T-helper 17 cell (primary cell): ENCODE measurements at regions not wholly inside any gene's neighbourhood (a gene's known extent, or its start where the extent isn't known, plus 50 kb on each side); places are given as distances from the start of the nearest gene placed in this dataset.

Experiments used
- ATAC-seq: fragments of 150-1000 bp; cut with Tn5 transposase; 2 replicates; pipeline ENCODE4 v1.10.0; 2021; ENCODE audit warnings: mild to moderate bottlenecking, moderate library complexity
- DNase-seq, 3 donors: peaks; one replicate each; pipeline versions ENCODE4 v3.0.0 to v3.0.0-alpha.2; 2020 to 2021
- H3K9me3 ChIP-seq: one replicate; pipeline ENCODE4 v1.7.0; 2013; ENCODE audit warnings: low read length, mild to moderate bottlenecking; ENCODE audit not compliant: control insufficient read depth, poor library complexity, severe bottlenecking
- H3K27ac Mint-ChIP-seq: one replicate; pipeline ENCODE4 v1.8.0; 2022; ENCODE audit warnings: mild to moderate bottlenecking, moderate library complexity, mixed read lengths
- H3K27me3 Mint-ChIP-seq: one replicate; pipeline ENCODE4 v1.8.0; 2022; ENCODE audit warnings: mixed read lengths
- H3K36me3 Mint-ChIP-seq: one replicate; pipeline ENCODE4 v1.8.0; 2022; ENCODE audit warnings: low read depth, mixed read lengths
- H3K4me1 Mint-ChIP-seq: one replicate; pipeline ENCODE4 v1.8.0; 2022; ENCODE audit warnings: mild to moderate bottlenecking, mixed read lengths
- H3K4me3 Mint-ChIP-seq: one replicate; pipeline ENCODE4 v1.8.0; 2022; ENCODE audit warnings: mild to moderate bottlenecking, moderate library complexity, mixed read lengths

DNA sequence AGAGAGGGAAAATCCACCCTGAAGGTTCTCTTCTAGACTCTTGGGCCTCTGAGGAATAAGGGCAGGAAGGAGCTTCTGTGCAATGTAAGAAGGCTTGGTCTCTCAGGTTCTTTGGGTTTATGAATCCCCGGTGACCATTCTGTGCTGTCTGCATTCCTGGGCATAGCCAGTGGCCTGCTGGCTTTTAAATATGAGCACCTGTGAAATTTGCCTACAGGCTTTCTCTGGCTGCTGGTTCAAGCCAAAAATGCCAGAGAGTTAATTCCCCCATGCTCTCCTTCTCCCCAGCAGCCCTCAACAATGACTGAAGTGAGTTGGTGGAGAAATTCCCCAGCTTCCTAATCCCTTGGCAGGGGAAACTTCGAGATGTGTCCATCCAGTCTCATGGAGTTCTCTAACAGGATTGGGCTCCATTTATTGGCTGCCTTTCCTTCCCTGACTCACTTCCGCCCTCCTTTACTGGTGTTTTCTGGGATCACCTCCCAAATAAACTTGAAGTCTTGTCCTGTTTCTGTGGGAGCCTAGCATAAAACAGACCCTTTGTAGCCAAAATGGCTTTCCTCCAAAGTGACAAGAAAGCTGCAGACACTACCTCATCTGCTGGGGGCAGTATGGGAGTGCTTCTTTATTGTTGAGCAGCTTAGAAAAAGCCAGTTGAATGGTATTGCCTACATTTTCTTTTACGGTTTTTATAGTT lies 179.4 kb upstream of the CASK start:
- no peak overlapping the region for H3K27ac Mint-ChIP-seq
- no peaks in the 10 kb centered on the region for H3K9me3 ChIP-seq
- DNase-seq (no peak), ATAC-seq (no peak)
- no peak overlapping the region for H3K4me3 Mint-ChIP-seq
- peaks cover 2% of the 10 kb centered on the region for H3K4me1 Mint-ChIP-seq
- H3K36me3 Mint-ChIP-seq: no peaks in the 10 kb centered on the region
- H3K27me3 Mint-ChIP-seq: no peaks in the 10 kb centered on the region

DNA sequence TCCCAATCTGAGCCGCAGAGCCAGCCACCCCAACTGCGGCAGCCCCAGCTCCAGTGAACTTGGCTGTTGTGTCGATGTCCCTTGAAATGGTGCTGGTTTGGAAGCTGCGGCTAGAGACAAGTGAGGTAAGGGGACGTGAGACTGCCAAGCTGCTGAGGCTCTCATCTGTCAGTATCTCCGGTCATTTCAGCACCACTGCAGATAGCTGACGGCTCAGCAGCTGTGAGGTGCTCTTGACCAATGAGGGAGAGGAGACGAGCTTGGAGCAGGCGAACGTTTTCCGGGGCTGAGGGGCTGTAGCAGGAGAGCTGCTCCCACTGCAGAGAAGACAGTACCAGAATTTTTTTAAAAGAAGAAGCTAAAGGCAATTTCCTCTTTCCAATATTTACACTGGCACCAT lies 175.5 kb upstream of the CASK start:
- Mint-ChIP-seq H3K36me3 (no peaks in the 10 kb centered on the region), H3K4me1 (peaks cover 3% of the 10 kb centered on the region), H3K27ac (no peak overlapping the region), H3K4me3 (no peak overlapping the region), H3K27me3 (no peaks in the 10 kb centered on the region)
- ATAC-seq: no peak
- H3K9me3 ChIP-seq: no peaks in the 10 kb centered on the region
- DNase-seq: no peak

DNA sequence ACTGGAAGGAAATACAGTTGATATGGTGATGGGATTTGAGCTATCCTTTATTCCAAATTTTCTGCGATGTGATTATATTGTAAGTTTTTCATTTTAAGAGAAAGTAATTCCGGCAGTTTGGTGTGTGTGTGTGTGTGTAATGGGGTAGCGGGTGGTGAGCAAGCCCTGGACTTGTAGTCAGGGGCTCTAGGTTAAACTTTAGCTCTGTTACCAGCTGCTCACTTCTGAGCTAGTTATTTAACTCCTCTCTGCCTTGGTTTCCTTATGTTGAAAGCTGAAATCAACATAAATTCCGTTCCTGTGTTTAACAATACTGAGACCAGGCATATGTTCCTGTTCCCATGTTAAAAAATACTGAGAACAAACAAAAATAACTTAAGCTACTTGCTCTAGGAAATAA lies 174.1 kb upstream of the CASK start:
- no peak overlapping the region for H3K27ac Mint-ChIP-seq
- H3K27me3 Mint-ChIP-seq: no peaks in the 10 kb centered on the region
- H3K4me3 Mint-ChIP-seq: no peak overlapping the region
- H3K9me3 ChIP-seq: no peaks in the 10 kb centered on the region
- no peak for ATAC-seq
- no peak for DNase-seq
- peaks cover 2% of the 10 kb centered on the region for H3K4me1 Mint-ChIP-seq
- no peaks in the 10 kb centered on the region for H3K36me3 Mint-ChIP-seq

DNA sequence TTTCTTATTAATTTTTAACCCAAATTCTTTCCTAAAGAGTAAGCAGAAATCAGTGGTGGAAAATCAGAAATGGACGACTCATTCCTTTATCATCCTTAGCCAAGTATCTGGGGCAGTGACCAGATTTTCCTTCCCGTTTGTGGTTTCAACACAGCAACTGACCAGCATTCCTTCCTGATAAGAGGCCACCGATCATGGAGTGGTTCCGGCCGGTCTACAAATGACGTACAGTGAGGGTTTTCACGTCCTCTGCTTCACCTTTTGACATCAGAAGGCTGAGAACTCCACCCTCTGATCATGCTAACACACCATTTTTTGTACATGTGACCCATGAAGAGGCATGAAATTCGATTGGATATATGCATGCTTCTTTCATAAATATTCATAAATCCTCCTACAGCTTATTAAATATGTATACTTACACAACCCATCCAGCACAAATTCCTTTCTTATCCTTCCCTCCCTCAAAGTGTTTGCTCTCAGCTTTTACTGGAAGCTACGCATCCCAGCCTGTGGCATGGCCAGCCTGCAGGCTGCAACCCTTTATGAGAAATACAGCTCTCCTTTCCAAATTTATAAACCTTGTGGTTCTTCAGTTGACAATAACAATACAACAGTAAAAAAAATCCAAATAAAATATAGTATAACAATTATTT lies 173.0 kb upstream of the CASK start:
- H3K36me3 Mint-ChIP-seq: no peaks in the 10 kb centered on the region

DNA sequence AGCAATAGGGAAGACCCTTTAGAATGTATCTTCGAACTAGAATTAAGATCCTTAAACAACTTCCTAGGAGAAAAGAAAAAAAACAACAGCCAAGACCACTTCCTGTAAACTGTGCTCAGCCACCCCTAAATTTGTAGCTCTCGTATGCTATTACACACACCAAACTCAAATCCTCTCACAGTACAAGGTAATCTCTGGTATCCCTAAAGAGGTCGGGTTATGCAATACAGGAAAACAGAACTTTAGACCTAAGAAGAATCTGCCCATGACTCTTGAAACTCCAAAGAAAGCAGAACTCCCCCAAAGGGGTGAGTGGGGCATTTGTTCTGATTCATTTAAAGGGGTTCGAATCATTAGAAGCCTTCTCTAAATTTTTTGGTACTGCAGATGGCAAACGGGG lies 170.9 kb upstream of the CASK start:
- H3K9me3 ChIP-seq: no peaks in the 10 kb centered on the region
- no peak for DNase-seq
- H3K36me3 Mint-ChIP-seq: no peaks in the 10 kb centered on the region
- no peaks in the 10 kb centered on the region for H3K27me3 Mint-ChIP-seq
- H3K4me1 Mint-ChIP-seq: peaks cover 2% of the 10 kb centered on the region
- peak overlapping the region; percentile 63 for H3K27ac Mint-ChIP-seq
- no peak for ATAC-seq
- H3K4me3 Mint-ChIP-seq: peak overlapping the region; percentile 57

More for the DNA sequence above, 173.0 kb upstream of the CASK start:
- DNase-seq (no peak), ATAC-seq (no peak)
- H3K27me3 Mint-ChIP-seq: no peaks in the 10 kb centered on the region
- no peaks in the 10 kb centered on the region for H3K9me3 ChIP-seq
- H3K4me1 Mint-ChIP-seq: peaks cover 2% of the 10 kb centered on the region
- H3K27ac Mint-ChIP-seq: no peak overlapping the region
- no peak overlapping the region for H3K4me3 Mint-ChIP-seq

DNA sequence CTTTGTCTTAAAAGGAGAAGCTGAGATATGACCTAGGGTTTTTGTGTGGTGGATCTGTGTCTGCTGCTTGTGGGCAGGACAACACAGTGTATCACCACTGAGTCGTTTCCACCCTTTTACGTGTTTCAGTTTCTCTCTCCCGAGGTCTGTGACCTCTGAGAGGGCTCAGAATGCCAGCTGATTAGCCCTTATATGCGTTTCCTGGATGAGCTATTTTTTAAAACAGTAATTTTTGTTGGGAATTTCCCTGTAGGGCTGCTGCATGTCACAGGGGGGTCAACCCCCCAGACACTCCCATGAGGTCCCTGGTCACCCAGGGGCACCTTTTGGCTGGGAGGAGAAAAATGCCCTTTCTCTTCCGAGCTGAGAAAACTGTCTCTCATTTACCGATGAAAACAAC lies 170.4 kb upstream of the CASK start:
- Mint-ChIP-seq H3K27ac (peak overlapping the region; percentile 63), H3K4me3 (peak overlapping the region; percentile 57), H3K36me3 (no peaks in the 10 kb centered on the region), H3K27me3 (no peaks in the 10 kb centered on the region), H3K4me1 (peaks cover 2% of the 10 kb centered on the region)
- peak; percentile 35 for ATAC-seq
- DNase-seq: no peak
- no peaks in the 10 kb centered on the region for H3K9me3 ChIP-seq

DNA sequence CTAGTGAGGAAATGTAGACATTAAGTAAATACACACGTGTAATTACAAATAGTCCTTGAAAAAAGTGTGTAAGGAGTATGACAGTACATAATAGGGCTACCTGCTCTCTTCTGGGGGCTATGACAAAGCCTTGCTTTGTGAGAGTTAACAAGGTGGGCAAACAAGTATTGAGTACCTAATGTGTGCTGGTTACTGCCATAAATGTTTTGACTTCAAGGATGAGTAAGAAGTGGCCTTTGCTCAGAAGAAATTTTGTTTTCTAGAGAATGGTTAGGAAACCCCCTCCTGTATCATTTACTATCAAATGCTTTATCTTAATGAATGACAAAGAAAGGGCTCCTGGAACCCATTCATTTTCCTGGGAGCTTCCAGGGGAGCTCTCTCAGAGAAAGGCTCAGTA lies 167.0 kb upstream of the CASK start:
- DNase-seq: no peak
- peaks cover 2% of the 10 kb centered on the region for H3K4me1 Mint-ChIP-seq
- no peak for ATAC-seq
- H3K36me3 Mint-ChIP-seq: no peaks in the 10 kb centered on the region
- H3K27ac Mint-ChIP-seq: no peak overlapping the region
- H3K9me3 ChIP-seq: no peaks in the 10 kb centered on the region
- no peaks in the 10 kb centered on the region for H3K27me3 Mint-ChIP-seq
- H3K4me3 Mint-ChIP-seq: no peak overlapping the region

DNA sequence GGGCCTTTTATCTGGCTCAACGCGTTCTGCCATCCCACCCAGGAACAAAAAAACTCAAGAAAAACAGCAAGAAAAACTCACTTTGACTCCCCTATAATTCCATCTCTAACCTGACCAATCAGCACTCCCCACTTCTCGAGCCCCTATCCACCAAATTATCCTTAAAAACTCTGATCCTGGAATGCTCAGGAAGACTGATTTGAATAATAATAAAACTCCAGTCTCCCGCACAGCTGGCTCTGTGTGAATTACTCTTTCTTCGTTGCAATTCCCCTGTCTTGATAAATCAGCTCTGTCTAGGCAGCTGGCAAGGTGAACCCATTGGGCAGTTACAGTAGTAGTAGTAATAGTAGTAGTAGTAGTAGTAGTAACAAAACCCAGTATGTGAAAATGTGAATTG lies 165.7 kb upstream of the CASK start:
- Mint-ChIP-seq H3K4me3 (no peak overlapping the region), H3K27me3 (no peaks in the 10 kb centered on the region), H3K4me1 (peaks cover 2% of the 10 kb centered on the region), H3K27ac (no peak overlapping the region), H3K36me3 (no peaks in the 10 kb centered on the region)
- ATAC-seq (no peak), DNase-seq (no peak)
- no peaks in the 10 kb centered on the region for H3K9me3 ChIP-seq

DNA sequence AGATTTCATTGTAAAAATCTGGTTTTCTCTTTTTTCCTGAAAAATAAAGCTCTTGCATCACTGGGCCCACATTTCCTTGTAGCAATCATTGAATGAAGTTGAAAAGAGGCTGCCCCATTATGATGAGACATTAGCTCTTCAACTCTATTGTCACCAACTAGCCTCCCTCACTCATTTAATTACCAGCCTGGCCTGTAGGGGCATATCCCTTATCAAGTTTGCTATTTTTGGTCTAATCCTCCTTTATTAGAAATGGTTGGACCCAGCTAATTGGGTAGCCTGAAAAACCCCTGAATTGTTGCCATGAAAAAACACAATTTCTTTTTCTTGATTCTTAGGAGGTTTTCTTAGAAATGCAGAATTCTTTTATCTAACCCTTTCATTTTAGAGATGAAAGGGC lies 164.6 kb upstream of the CASK start:
- DNase-seq (no peak), ATAC-seq (no peak)
- Mint-ChIP-seq H3K4me1 (no peaks in the 10 kb centered on the region), H3K27me3 (no peaks in the 10 kb centered on the region), H3K36me3 (no peaks in the 10 kb centered on the region), H3K4me3 (no peak overlapping the region), H3K27ac (no peak overlapping the region)
- no peaks in the 10 kb centered on the region for H3K9me3 ChIP-seq

DNA sequence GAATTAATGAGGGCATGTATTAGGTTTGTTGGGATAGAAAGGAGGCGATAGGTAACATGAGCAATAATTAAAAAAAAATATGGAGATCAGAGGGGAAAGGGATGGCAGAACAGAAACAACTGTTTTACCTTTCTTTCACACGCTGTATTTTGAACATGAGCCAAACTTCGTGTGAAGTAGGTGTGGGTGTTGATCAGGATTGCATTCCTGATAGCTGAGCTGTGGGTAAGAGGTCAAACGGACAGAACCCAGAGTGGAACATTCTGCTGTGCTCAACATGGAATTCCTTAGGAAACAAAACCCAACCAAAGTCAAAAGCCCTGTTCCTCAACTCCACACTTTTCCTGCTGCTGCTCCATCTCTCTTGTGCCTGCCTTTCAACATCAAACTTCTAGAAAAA lies 162.5 kb upstream of the CASK start:
- ATAC-seq: no peak
- H3K4me1 Mint-ChIP-seq: no peaks in the 10 kb centered on the region
- H3K27me3 Mint-ChIP-seq: no peaks in the 10 kb centered on the region
- no peak overlapping the region for H3K4me3 Mint-ChIP-seq
- H3K9me3 ChIP-seq: no peaks in the 10 kb centered on the region
- no peak overlapping the region for H3K27ac Mint-ChIP-seq
- DNase-seq: no peak
- peaks cover 2% of the 10 kb centered on the region for H3K36me3 Mint-ChIP-seq

DNA sequence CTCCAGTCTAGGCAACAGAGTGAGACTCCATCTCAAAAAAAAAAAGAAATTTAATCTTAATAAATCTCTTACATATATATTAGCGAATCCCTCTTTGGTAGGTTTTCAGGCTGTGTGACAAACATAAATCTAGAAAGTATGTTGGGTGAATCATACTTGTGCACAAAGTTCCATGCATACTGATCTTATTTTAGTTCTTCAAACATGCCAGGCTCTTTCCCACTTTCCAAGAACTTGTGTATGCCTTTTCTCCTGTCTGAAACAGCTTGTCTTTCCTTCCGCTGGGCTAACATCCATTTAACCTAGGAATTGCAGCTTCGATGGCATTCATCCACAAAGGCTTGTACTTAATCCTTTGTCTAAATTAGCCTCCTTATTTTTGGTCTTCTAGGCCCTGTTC lies 156.6 kb upstream of the CASK start:
- H3K36me3 Mint-ChIP-seq: peaks cover 2% of the 10 kb centered on the region

DNA sequence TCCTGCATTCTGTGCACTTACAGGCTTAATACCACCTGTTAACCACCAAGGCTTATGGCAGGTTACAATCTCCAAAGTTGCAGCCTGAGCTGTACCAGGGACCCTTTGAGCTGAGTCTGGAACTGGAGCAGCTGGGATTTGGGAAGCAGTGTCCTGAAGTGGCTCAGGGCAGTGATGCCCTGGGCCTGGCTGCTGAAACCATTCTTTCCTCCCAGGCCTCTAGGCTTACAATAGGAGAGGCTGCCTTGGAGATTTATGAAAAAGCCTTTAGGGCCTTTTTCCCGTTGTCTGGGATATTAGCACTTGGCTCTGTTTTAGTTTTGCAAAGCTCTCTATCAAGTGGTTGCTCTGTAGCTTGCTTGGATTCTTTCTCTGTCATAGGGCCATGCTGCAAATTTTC lies 154.3 kb upstream of the CASK start:
- DNase-seq (no peak), ATAC-seq (no peak)
- Mint-ChIP-seq H3K27me3 (no peaks in the 10 kb centered on the region), H3K36me3 (peaks cover 4% of the 10 kb centered on the region), H3K4me1 (peaks cover 11% of the 10 kb centered on the region), H3K27ac (no peak overlapping the region), H3K4me3 (no peak overlapping the region)
- no peaks in the 10 kb centered on the region for H3K9me3 ChIP-seq

More for the DNA sequence above, 156.6 kb upstream of the CASK start:
- Mint-ChIP-seq H3K4me3 (no peak overlapping the region), H3K27ac (no peak overlapping the region), H3K27me3 (no peaks in the 10 kb centered on the region), H3K4me1 (peaks cover 8% of the 10 kb centered on the region)
- ATAC-seq (no peak), DNase-seq (no peak)
- H3K9me3 ChIP-seq: no peaks in the 10 kb centered on the region

DNA sequence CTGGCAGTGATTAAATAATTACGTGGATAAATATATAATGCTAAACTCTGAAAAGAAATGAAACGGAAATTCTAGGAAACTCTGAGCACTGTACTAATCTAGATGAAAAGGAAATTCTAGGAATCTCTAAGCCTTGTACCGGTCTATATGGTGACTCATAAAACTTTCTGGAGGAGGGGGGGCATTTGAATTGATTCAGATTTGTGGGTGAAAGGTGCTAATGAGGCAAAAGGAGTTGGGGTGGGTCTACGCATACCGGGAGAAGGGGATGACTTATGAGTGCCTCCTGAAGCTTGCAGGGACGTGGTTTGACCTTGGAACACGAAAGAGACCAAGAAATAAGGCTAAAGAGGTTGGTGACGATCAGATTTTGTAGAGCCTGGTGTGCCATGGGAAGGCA lies 151.7 kb upstream of the CASK start:
- Mint-ChIP-seq H3K4me3 (peak overlapping the region; percentile 13), H3K4me1 (peaks cover 11% of the 10 kb centered on the region), H3K27ac (no peak overlapping the region), H3K36me3 (peaks cover 4% of the 10 kb centered on the region), H3K27me3 (no peaks in the 10 kb centered on the region)
- H3K9me3 ChIP-seq: no peaks in the 10 kb centered on the region
- no peak for ATAC-seq
- DNase-seq: no peak

DNA sequence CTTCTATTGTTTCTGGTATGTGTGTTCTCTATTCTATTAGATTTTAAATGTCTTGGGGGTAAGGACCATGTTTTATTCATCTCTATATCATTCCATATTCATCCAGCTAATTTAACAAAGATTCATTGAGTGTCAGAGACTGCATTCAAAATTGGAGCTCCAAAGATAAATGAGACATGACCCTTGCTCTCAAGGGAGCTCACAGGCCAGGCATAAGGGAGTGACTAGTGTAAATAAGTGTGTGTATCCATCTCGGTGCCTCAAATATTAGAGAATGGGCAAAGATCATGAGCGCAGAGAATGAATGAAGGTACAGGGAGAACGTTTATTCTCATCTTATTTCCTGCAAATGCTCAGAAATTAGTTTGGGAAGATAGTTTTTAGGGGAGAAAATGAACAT lies 150.1 kb upstream of the CASK start:
- H3K9me3 ChIP-seq: no peaks in the 10 kb centered on the region
- Mint-ChIP-seq H3K27ac (no peak overlapping the region), H3K4me1 (peaks cover 11% of the 10 kb centered on the region), H3K27me3 (no peaks in the 10 kb centered on the region), H3K4me3 (no peak overlapping the region), H3K36me3 (peaks cover 4% of the 10 kb centered on the region)
- ATAC-seq: no peak
- DNase-seq: no peak
